ENCODE measurements at regions not wholly inside any gene's neighbourhood (a gene's known extent, or its start where the extent isn't known, plus 50 kb on each side); places are given as distances from the start of the nearest gene placed in this dataset.
A peak's percentile ranks its signal among the peaks of the same experiment; 100 is the strongest.

- Histone ChIP-seq H3K27me3 (no peaks in the 10 kb centered on the region), H3K4me1 (no peaks in the 10 kb centered on the region), H3K4me3 (no peak overlapping the region), H3K27ac (no peak overlapping the region), H3K9me3 (no peaks in the 10 kb centered on the region), H3K36me3 (no peaks in the 10 kb centered on the region)
- ATAC-seq (no peak), DNase-seq (no peak)
- no peak for TF ChIP-seq CTCF (IDR thresholded peaks at IDR 0.05)
- intact Hi-C loops (cut with DNase I) = no loop called here
These were observed 361.6 kb downstream of the TDRD3 start for GRCh38 chr13:60758637-60759036.

GRCh38 chr13:60757501-60758215 is 360.6 kb downstream of the TDRD3 start:
- no peak for TF ChIP-seq CTCF (IDR thresholded peaks at IDR 0.05)
- no peaks in the 10 kb centered on the region for H3K9me3 ChIP-seq
- no peak overlapping the region for H3K27ac ChIP-seq
- DNase-seq = no peak
- no peak overlapping the region for H3K4me3 ChIP-seq
- no peaks in the 10 kb centered on the region for H3K27me3 ChIP-seq
- intact Hi-C loops (cut with DNase I) = no loop called here
- H3K36me3 ChIP-seq = no peaks in the 10 kb centered on the region
- ATAC-seq = no peak
- H3K4me1 ChIP-seq = no peaks in the 10 kb centered on the region

DNA sequence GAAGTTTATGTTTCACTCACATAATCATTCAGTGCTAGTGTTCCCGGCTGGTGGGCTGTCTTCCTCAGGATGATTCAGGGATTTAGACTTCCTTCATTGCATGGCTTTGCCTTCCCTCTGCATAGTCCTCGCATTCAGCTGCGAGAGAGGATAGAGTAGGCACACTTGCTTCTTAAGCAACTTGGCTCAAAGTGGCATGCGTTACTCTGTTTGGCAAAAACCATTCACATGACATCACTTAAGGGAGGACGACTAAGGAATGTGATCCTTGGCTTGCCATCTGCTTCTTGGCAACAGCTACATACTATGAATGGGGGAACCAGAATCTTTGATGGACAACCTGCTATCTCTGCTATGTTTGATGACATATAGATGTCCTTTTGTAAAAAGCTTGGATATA is 359.3 kb downstream of the TDRD3 start:
- intact Hi-C loops (cut with DNase I) = no loop called here
- no peak for TF ChIP-seq CTCF (IDR thresholded peaks at IDR 0.05)

DNA sequence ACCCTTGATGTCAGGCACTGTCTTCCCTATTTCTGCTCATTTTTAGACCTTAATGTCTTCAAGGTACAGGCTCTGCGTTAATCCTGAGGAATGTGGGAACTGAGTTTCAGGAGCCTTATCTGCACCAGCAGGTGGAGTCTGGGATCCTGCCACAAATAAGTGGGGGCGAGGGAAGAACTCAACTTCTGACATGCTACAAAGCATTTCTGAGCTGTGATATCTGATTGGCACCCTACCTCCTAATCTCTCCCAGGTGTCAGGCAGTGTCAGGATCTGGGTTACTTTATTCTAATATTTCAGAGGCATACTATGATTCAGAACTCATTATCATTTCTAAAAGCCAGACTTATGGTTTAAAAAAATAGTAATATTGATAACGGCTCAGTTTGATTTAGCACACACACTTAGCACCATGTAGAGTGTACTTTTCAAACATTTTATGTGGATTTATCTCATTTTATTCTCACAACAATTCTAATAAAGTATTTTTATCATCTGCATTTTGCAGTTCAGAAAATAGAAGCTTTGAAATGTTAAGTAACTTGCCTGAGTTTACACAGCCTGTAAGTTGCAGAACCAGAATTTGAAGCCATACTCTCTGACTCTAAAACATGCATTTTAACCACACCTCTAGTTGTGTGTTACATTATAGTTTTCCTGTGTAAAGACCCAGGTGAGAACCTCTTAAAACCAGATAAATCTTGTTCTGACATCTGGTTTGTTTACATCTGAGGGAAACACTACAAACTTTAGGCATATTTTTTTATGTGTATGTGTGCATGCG is 358.6 kb downstream of the TDRD3 start:
- Histone ChIP-seq H3K4me3 (no peak overlapping the region), H3K27me3 (no peaks in the 10 kb centered on the region), H3K27ac (no peak overlapping the region), H3K9me3 (no peaks in the 10 kb centered on the region), H3K4me1 (no peaks in the 10 kb centered on the region), H3K36me3 (no peaks in the 10 kb centered on the region)
- no peak for TF ChIP-seq CTCF (IDR thresholded peaks at IDR 0.05)
- intact Hi-C loops (cut with DNase I) = no loop called here
- DNase-seq (no peak), ATAC-seq (peak; percentile 72)

More for the DNA sequence above, 359.3 kb downstream of the TDRD3 start:
- Histone ChIP-seq H3K4me1 (no peaks in the 10 kb centered on the region), H3K27ac (no peak overlapping the region), H3K4me3 (no peak overlapping the region), H3K9me3 (no peaks in the 10 kb centered on the region), H3K36me3 (no peaks in the 10 kb centered on the region), H3K27me3 (no peaks in the 10 kb centered on the region)
- ATAC-seq = peak; percentile 70
- no peak for DNase-seq

DNA sequence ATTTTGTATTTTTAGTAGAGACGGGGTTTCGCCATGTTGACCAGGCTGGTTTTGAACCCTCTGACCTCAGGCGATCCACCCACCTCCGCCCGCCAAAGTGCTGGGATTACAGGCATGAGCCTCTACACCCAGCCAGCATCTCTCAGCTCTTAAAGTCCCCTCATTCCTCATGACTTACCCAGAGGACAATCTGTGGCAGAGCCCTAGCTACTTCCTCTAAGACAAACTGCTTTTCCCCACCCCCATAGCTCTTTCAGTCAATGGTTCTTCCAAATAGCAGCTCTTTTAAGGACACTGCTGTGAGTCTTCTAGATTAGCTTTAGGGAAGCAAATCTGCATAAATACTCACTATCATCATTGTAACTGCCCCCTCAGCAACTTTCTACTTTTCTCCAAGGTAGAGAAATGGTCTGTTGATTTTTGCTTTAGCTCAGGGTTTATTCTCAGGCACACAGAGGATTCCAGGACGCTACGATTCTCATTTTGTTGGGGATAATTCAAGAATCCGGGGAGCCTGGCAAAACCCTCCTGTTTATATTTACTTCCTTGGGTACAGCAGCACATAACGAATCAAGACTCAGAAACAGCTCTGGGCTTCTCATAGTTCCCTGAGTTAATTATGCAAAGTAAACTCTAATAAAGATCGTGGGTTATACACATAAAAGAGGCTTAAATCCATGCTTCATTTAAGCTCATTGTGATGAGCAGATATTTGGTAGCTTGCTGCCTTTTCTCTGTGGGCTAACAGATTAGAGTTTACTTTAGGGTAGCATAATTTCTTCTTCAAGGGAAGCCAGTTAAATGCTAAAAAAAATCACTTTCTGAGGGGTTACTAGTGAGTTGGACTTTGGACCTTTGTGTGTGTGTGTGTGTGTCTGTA is 357.4 kb downstream of the TDRD3 start:
- no peak overlapping the region for H3K27ac ChIP-seq
- H3K36me3 ChIP-seq = no peaks in the 10 kb centered on the region
- no peak for DNase-seq
- H3K9me3 ChIP-seq = no peaks in the 10 kb centered on the region
- ATAC-seq = no peak
- TF ChIP-seq CTCF (IDR thresholded peaks at IDR 0.05) = no peak
- H3K27me3 ChIP-seq = no peaks in the 10 kb centered on the region
- intact Hi-C loops (cut with DNase I) = no loop called here
- H3K4me1 ChIP-seq = no peaks in the 10 kb centered on the region
- H3K4me3 ChIP-seq = no peak overlapping the region

Data from upper lobe of right lung (tissue), 1 donor.